Heart right ventricle (tissue), 16 donors: ENCODE measurements at regions not wholly inside any gene's neighbourhood (a gene's known extent, or its start where the extent isn't known, plus 50 kb on each side); places are given as distances from the start of the nearest gene placed in this dataset.

Source experiments
- ATAC-seq, 8 donors: fragments of 200-7000 bp; cut with Tn5 transposase; one replicate each; pipeline ENCODE4 v1.9.1; 2020; ENCODE audit warnings: mild to moderate bottlenecking in 8 of 8, moderate library complexity in 8 of 8, moderate number of reproducible peaks in 1 of 8
- DNase-seq, 2 donors: peaks; one replicate each; pipeline ENCODE4 v3.0.0-alpha.2; 2020
- H3K27ac ChIP-seq, 10 donors: fragments of 200-600 bp; sonication (generic) in 2 of 10; one replicate each; pipeline versions ENCODE4 v1.5.0 to v1.8.0; 2020 to 2022; ENCODE audit warnings: mild to moderate bottlenecking in 3 of 10
- H3K27me3 ChIP-seq, 7 donors: fragments of 200-600 bp; one replicate each; pipeline ENCODE4 v1.8.0; 2021 to 2022; ENCODE audit warnings: mild to moderate bottlenecking in 2 of 7
- H3K36me3 ChIP-seq, 9 donors: fragments of 200-600 bp; sonication (generic) in 1 of 9; one replicate each; pipeline versions ENCODE4 v1.5.0 to v1.8.0; 2020 to 2022; ENCODE audit warnings: mild to moderate bottlenecking in 2 of 9
- H3K4me1 ChIP-seq, 9 donors: fragments of 200-600 bp; sonication (generic) in 1 of 9; one replicate each; pipeline versions ENCODE4 v1.5.0 to v1.8.0; 2020 to 2022; ENCODE audit warnings: mild to moderate bottlenecking in 4 of 9
- H3K4me3 ChIP-seq, 10 donors: fragments of 200-600 bp; sonication (generic) in 2 of 10; one replicate each; pipeline versions ENCODE4 v1.5.0 to v1.8.0; 2020 to 2022; ENCODE audit warnings: mild to moderate bottlenecking in 7 of 10, moderate library complexity in 2 of 10
- H3K9me3 ChIP-seq, 11 donors: fragments of 200-600 bp in 10 of 11; sonication (generic) in 2 of 11; one replicate each; pipeline versions ENCODE4 v1.5.0 to v1.8.0; 2013 to 2022; ENCODE audit warnings: mild to moderate bottlenecking in 2 of 11, control low read depth in 1 of 11, moderate library complexity in 1 of 11
- WGBS, 2 donors: extraction: QIAGEN DNeasy Blood & Tissue Kit; methylation state at CpG; one replicate each; pipeline ENCODE4 v1.1.7; 2013; ENCODE audit warnings: inconsistent platforms in 1 of 2; 5-methylcytosine and 5-hydroxymethylcytosine counted together
- intact Hi-C, 10 donors: fragments of 100-400 bp; cut with DNase I; formaldehyde crosslinking; loops; one replicate each; pipeline versions ENCODE4 v1.11.1 to v1.14.2; 2022
- TF ChIP-seq, protein P1 (sequence below), 9 donors: fragments of 200-600 bp; sonication (generic) in 2 of 9; IDR thresholded peaks; one replicate each; pipeline versions ENCODE4 v1.5.0 to v1.8.0; 2021 to 2022; ENCODE audit warnings: antibody characterized with exemption in 9 of 9, mild to moderate bottlenecking in 5 of 9, moderate library complexity in 1 of 9
- donor health status: Arrhythmogenic right ventricular cardiomyopathy.
- donor health status: ischemic (EF 13 %, LVEDD 7.1; RV severe dilation, severe dysfunction).
- donor health status: healthy with polysubstance abuse.
- donor health status: DM: no; HTN: yes; CAD: no.
- donor health status: DM: no; HTN: no; CAD: no.
- donor health status: ischemic (EF 25% LVEDD 6.9; RV normal size, moderate dysfunction).
- donor health status: ischemic (EF 25% LVEDD 5.7; RV mildly dilated, moderate dysfunction).
- donor health status: healthy.
- donor health status: DM: yes; HTN: yes; CAD: no.
- donor health status: Ischemic cardiomyopathy.
- donor health status: ischemic (EF 35%, LVEDD 5.7; RV mildly dilated, moderate dysfunction).
- donor health status: nonischemic (EF 11% LVEDD 7.7; RV severe dilation, severe dysfunction).
- donor health status: DM: yes; HTN: yes; CAD: no.
- donor health status: PGD.
- donor health status: ischemic (EF 29% LVEDD 5.4; RV normal size, mild dysfunction).
- donor health status: nonischemic (EF 23%, LVEDD 6.1; RV moderate dilation, normal function).

DNA sequence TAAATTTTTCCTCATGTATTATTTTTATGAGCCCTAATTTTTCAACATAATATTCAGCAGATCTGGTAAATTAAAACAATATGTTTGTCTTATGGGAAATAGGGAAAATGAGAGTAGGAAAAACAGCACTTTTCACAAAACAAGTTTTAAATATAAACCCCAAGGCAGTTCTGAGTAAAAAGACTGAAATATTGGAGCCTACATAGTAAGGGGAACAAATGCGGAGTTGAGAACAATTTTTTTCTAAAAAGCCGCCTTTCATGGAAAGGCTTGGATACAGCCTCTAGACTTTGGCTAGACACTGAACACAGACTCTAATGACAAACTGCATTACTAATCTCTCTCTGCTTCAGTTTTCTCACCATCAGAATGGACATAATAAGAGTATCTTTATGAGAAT lies 174.1 kb downstream of the NOL4 start:
- intact Hi-C loops, result no loop called here
- H3K27me3 ChIP-seq, result no peaks in the 10 kb centered on the region
- TF ChIP-seq, protein P1, sequence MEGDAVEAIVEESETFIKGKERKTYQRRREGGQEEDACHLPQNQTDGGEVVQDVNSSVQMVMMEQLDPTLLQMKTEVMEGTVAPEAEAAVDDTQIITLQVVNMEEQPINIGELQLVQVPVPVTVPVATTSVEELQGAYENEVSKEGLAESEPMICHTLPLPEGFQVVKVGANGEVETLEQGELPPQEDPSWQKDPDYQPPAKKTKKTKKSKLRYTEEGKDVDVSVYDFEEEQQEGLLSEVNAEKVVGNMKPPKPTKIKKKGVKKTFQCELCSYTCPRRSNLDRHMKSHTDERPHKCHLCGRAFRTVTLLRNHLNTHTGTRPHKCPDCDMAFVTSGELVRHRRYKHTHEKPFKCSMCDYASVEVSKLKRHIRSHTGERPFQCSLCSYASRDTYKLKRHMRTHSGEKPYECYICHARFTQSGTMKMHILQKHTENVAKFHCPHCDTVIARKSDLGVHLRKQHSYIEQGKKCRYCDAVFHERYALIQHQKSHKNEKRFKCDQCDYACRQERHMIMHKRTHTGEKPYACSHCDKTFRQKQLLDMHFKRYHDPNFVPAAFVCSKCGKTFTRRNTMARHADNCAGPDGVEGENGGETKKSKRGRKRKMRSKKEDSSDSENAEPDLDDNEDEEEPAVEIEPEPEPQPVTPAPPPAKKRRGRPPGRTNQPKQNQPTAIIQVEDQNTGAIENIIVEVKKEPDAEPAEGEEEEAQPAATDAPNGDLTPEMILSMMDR (IDR thresholded peaks at IDR 0.05), result no peak
- no peaks in the 10 kb centered on the region for H3K4me1 ChIP-seq
- WGBS, 2 donors, result 97% methylated on average over 2 of the region's 2 CpGs
- ATAC-seq (no peak), DNase-seq (no peak)
- peaks cover 0 to 17% (median 4%) of the 10 kb centered on the region in 11 donors for H3K9me3 ChIP-seq
- H3K27ac ChIP-seq, result no peak overlapping the region
- H3K4me3 ChIP-seq, result no peak overlapping the region
- H3K36me3 ChIP-seq, result no peaks in the 10 kb centered on the region

- Histone ChIP-seq H3K9me3 (peaks cover 0 to 6% (median 0%) of the 10 kb centered on the region in 11 donors), H3K4me1 (no peaks in the 10 kb centered on the region), H3K4me3 (no peak overlapping the region), H3K27me3 (no peaks in the 10 kb centered on the region), H3K36me3 (no peaks in the 10 kb centered on the region), H3K27ac (no peak overlapping the region)
- TF ChIP-seq, protein P1 (IDR thresholded peaks at IDR 0.05), result no peak
- ATAC-seq (no peak), DNase-seq (no peak)
- intact Hi-C loops, result loop anchor here in 1 of 10 donors (10.0 kb wide), 1 partner anchor 65 kb away; no protein-coding TSS in a partner anchor
- 57 to 63% methylated on average over 3 of the region's 3 CpGs for WGBS, 2 donors
Measured at GRCh38 chr18:34049511-34049910, 175.2 kb downstream of the NOL4 start.

DNA sequence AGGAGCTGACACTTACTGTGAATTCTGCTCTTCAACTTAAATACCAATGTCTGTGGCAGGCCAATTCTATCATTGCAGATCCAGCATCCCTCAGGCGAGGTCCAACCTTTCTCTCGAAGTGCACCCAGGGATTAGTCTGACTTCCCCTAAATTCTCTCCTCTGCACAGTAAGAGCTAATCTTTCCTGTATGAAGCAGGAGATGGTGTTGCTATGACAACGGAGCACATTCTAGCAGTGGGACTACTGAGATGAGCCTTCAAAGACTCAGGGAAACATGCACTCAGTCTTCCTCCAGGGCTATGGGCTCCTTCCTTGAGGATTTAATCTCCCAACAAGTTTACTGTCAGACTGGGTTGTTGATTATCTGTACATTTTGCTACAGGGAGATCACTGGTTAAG lies 176.3 kb downstream of the NOL4 start:
- WGBS, 2 donors, result 76 to 80% methylated on average over 3 of the region's 3 CpGs
- TF ChIP-seq, protein P1 (IDR thresholded peaks at IDR 0.05), result no peak
- Histone ChIP-seq H3K4me1 (no peaks in the 10 kb centered on the region), H3K9me3 (no peaks in the 10 kb centered on the region), H3K27me3 (no peaks in the 10 kb centered on the region), H3K4me3 (no peak overlapping the region), H3K36me3 (no peaks in the 10 kb centered on the region), H3K27ac (no peak overlapping the region)
- DNase-seq (no peak), ATAC-seq (no peak)
- intact Hi-C loops, result loop anchor here in 1 of 10 donors (10.0 kb wide), 1 partner anchor 64 kb away; no protein-coding TSS in a partner anchor

- Histone ChIP-seq H3K36me3 (no peaks in the 10 kb centered on the region), H3K27me3 (no peaks in the 10 kb centered on the region), H3K4me1 (no peaks in the 10 kb centered on the region), H3K4me3 (no peak overlapping the region), H3K27ac (no peak overlapping the region), H3K9me3 (peaks cover 0 to 6% (median 0%) of the 10 kb centered on the region in 11 donors)
- no peak for DNase-seq
- intact Hi-C loops, result loop anchor here in 1 of 10 donors (10.0 kb wide), 1 partner anchor 58 kb away; no protein-coding TSS in a partner anchor
- no peak for ATAC-seq
- WGBS, 2 donors, result 50 to 60% methylated on average over 4 of the region's 4 CpGs
- TF ChIP-seq, protein P1 (IDR thresholded peaks at IDR 0.05), result no peak
Measured at GRCh38 chr18:34042423-34043146, 182.1 kb downstream of the NOL4 start.
